Activated T-cell treated with anti-CD3 and anti-CD28 coated beads, Interleukin-2, amount 50 U/mL, for 48 hours (primary cell): ENCODE measurements at regions not wholly inside any gene's neighbourhood (a gene's known extent, or its start where the extent isn't known, plus 50 kb on each side); places are given as distances from the start of the nearest gene placed in this dataset.
A peak's percentile ranks its signal among the peaks of the same experiment; 100 is the strongest.
"Not testable (repeated sequence)": the region's sequence is repeated elsewhere in the genome, so short reads cannot be mapped to it uniquely, and the experiment has no call there.

Experiments
- DNase-seq, 2 experiments: peaks; one replicate each; pipeline ENCODE4 v3.0.0-alpha.2; 2020

DNA sequence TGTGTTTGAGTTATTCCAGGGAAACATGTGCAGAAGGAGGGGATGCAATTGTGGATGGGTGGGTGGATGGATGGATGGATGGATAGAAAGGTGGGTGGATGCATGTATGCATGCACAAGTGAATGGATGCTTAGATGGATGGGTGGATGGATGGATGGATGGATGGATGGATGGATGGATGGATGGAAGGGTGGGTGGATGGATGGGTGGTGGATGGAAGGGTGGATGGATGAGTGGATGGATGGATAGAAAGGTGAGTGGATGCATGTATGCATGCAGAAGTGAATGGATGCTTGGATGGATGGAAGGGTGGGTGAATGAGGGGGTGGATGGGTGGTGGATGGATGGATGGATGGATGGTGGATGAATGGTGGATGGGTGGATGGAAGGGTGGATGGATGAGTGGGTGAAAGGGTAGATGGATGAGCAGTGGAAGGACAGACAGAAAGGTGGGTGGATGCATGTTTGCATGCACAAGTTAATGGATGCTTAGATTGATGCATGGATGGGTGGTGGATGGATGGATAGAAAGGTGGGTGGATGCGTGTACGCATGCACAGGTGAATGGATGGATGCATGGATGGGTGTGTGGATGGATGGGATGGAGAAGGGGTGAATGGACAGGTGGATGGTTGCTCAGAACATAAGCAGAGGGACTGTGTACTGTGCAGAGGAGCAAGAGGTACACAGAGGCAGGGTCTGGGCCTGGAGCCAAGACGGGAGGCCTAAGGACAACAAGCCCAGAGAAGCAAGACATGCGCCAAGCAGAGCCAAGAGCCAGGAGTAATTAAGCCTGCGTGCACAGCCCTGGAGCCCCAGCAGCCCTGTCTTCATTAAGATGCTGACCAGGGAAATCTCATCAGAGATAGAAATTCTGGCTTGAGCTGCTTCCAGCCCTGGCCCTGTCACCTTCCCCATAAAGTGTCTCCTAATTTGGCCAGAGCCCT lies 84.6 kb upstream of the PPP1R26 start:
- no peak for DNase-seq

DNA sequence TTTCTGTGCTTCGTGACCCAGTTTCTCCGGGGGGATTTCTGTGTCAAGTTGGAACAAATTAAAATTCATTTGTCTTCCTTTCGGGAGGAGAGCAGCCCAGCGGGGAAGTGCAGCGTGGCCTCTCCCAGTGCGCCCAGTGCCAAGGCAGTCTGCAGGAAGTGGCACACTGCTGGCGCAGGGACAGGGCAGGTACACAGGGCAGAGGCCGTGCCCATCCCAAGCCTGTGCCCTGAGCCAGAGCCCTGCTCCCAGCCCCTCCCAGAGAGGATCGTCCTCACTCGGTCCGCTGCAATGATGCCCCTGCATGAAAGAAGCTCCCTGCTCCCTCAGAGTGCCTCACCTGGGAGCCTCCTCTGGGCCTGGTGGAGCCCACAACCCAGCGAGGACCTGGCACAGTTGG lies 82.4 kb upstream of the PPP1R26 start:
- no peak for DNase-seq

DNA sequence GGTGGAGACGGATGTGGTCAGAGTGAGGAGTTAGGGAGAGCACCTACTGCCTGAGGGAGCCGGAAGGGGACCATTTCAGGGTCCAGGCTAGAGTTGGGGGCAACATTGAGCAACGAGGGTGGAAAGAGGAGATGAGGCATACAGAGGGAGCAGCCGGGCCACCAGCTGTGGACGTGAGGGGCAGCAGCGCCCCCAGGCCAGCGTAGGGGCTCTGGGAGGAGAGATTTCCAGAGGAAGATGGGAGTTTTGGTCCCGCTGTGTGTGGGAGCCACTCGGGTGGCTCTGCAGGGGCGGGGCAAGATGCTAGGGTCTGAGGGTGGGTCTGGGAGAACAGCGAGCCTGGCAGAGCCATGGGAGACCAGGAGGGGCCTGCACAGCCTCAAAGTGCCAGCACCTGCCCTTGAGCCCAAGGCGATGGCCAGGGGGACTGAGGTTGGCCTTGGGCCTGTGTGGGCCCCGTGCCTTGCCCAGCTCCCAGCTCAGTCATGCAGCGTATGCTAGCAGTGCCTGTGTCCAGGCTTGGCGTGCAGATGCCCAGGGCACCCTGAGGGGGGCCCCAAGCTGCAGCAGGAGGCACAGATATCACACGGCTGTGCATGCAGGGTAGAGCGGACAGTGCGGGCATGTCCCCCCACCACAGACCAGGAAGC lies 80.5 kb upstream of the PPP1R26 start:
- no peak for DNase-seq

DNA sequence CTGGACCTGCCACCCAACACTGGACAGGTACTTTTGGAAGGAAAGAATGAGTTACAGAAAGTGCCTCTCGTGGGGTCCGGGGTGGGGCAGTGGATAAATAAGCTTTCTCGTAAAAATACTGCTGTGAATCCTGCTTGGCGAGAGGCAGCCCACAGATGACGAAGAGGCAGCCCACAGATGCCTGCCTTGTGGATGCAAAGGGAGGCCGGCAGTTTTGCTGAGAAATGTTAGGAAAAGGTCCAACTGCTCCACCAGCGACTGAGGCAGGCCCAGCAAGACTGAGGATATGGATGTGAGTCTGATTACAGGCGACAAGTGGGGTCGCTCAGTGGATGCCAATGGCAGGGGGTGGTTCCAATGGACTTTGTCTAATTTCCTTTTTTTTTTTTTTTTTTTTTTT lies 79.1 kb upstream of the PPP1R26 start:
- DNase-seq = no peak

DNA sequence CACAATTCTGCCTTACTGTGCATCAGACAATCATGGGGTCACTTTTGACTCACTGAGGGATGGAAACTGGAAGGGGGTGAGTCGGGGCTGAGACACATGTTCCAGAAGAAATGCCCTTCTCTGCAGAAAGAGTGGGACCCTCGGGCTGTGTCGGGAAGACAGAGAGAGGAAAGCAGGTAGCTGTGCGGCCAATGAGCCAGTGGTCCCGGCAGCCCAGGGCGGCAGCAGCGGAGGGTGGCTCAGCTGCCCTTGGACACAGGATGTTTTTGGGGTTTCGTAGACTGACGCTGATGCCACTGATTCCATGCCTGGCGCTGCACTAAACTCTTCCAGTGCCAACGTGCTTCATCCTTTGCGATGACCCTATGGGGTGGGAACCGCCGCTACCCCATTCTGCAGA lies 78.4 kb upstream of the PPP1R26 start:
- DNase-seq = no peak

DNA sequence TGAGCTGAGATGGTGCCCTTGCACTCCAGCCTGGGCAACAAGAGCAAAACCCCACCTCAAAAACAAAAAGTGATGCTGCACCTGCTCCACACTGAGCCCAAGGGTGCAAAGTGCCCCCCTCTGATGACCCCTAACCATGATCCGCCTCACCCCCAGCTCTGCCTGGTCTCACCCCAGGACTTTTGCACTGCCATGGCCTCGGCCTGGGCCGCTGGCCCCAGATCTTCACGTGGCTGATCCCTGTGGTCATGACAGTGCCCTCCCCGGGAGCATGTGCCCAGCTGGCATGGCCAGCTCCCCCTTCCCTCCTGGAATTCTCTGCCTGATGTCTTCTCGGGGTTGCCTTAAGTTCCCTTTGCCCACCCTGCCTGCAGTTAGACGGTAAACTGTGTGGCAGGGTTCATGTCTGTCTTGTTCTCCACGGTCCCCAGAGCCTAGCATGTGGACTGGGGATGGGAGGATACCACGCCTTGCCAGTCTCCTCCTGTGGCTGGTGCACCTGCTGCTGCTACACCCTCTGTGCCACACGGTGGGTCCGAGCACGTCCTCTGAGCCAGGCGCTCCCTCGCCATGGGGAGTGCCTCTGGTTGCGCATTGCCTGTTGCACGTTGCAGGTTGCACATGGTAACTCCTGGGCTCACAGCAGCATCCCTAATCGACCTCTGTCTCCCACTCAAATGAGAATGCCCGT lies 77.4 kb upstream of the PPP1R26 start:
- DNase-seq = no peak

DNA sequence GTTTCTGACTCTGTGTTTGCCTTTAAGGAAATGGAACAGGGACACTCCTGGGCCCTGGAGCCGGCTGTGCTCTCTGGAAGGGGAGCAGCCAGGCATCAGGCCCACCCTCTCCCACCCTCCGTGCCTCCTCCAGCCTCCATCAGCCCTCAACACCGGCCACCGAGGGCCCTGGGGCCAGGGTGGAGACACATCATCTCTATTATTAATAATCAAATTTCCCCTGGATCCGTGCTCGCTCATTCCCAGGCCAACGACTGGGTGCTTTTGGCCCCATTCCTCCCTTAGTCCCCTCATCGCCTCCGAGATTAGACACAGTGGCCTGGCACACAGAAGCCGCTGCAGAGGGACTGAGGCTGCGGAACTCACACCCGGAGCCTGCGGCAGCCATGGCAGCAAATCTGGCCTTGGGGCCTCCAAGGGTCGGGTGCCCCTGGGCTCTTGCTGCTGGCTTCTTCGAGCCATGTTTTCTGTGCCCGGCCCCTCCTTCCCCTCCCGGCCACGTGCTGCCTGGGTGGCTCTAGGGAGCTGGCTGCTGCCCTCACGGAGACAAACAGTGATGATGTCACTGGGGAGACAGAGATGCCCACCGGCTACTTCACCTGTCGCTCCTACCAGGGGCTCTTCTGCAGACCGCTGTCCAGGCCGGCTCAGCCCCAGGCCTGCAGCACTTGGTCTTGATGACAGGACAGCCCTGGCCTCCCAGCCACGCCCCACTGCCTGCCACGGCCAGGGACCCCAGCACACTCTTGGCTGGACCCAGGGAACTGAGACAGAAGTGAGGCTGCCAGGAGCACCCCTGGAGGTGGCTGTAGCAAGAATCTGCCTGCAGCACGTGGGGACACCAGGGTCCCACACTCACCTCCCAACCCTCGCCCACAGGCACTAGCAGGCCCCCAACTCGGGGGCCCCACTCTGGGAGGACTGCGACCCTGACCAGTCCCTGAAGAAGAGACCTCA lies 76.6 kb upstream of the PPP1R26 start:
- no peak for DNase-seq

DNA sequence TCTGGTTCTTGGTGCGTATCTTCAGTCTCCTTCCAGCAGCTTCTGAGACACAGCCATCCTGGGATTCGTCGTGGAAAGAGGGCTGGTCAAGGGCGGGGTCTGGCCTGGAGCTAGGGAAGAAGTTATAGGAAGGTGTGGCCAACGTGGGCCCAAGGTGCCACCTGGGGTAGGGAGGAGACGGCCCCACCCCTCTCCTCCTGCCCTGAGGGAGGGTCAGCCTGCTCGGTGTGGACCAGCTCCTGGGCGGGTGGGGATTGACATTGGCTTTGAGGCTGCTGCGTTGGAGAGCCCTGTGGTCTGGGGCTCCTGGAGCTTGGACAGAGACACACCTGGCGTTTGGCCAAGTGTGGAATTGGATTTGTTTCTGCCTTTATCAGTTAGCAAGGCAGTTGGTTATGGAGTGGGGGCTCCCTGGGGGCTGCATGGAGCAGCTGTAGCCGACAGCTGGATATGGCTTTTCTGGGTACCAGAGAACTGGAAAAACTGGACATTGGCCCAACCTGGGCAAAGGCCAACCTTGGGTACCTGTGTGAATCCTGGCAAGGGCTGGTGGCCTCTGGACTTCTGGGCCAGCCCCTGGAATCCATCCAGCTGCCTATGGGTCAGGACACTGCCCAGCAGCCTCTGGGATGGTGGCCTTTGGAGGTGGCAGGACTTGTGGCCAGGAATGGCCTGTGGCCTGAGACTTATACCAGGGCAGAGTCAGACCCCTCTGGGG lies 75.7 kb upstream of the PPP1R26 start:
- no peak for DNase-seq

DNA sequence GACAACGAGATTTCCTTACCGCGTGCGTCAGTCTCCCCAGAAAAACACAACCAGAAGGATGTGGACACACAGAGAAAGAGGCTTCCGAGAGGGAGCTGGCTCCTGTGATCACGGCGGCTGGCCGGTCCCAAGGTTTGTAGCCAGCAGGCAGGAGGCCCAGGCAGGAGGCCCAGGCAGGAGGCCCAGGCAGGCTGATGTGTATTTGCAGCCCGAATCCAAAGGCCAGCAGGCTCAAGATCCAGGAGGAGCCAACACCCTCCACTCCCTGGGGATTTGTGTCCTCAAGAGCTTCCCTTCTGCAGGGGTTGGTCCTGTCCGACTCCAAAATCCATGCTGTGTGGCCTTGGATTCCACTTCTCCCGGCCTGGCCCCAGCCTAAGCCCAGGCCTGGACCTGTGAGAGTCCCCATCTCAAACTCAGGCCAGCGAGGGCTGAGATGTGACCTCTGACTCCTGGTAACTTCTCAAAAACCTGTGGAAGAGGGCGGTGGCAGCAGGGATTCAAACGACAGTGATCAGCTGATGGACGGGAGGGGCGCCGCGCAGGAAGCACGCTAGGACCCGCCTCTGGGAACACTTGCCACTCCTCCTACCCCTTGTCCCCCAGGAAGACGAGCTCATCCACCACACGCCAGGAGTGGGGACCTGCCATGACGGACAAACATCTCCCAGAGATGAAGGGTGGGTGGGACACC lies 75.0 kb upstream of the PPP1R26 start:
- DNase-seq = no peak

DNA sequence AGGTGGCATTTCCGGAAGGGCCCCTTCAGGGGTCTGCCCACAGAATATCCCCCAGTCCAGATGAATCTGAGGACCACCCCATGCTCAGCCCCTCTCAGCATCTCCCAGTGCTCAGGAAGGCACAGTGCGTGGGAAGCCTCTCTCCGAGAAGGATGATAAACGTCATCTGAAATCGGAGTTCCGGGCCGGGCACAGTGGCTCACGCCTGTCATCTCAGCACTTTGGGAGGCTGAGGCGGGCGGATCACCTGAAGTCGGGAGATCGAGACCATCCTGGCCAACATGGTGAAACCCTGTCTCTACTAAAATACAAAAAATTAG lies 74.5 kb upstream of the PPP1R26 start:
- not testable (repeated sequence) for DNase-seq

DNA sequence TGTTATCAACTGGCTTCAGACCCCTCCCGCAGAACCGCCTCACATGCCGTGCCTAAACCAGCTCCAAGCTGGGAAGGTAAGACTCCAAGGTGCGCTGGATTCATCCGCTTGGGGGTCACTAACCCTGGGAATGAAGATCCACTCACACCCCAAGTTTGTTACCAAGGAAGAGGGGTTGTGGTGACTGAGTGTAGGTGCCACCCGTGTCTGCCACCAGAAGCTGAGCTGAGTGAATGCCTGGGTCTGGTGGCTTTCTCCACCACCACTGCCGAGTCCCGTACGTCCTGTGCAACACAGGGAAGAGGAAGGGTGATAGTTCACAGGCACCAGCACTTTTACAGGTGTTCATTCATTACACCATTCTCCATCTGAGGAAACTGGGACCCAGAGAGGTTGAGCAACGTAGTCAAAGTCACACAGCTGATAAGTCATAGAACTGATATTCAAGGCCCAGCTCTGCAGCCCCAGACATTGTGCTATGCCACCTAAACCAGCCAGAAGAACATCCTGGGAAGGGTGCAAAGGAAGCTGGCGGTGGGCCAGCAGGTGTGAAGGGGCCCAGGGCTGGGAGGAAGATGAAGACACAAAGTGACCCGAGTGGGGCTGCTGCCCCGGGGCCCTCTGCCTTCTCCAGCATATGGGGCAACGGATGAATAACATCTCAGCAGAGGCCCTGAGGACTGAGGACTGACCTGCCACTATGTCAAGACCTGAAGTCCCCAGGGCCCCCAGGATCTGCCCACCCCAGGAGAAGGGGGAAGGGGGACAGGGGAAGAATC lies 70.9 kb upstream of the PPP1R26 start:
- no peak for DNase-seq

DNA sequence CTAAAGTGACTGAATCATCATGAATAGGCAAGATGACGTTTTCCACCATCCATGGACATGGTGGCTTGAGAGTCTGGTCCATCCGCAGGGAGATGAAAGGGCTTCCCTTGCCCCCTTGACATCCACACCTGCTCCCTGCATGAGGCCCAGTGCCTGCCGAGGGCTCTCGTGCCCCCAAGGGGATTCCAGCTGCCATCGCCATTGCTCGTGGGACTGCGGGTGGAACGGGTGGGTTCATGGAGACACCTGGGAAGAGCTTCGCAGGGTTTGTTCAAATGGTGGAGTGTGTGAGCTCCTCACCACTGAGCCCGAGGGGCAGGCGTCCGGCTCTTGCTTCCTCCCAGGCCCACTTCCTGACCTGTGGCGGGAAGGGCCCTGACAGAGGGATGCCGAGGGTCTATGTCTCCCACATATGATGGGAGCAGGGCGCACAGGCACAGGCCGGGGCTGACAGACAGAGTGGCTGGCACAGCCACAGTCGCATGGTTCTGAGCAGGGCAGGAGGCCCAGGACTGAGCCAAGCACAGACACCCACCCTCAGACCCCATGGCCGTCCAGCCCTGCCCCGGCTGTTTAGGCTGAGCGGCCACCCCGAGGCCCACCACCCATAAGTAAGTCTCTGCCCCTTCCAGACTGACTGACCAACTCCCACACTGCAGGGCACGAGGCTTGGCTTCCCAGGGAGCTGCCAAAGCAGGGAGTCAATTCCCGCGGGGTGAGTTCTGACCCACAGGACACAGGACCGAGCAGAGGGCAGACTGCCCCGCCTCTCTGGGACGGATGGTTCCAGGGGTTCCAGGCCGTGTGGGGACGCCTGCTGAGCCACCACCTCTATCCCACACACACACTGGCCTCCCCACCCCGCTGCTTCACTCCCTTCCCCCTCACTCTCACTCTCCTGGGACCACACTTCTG lies 70.0 kb upstream of the PPP1R26 start:
- DNase-seq = no peak

DNA sequence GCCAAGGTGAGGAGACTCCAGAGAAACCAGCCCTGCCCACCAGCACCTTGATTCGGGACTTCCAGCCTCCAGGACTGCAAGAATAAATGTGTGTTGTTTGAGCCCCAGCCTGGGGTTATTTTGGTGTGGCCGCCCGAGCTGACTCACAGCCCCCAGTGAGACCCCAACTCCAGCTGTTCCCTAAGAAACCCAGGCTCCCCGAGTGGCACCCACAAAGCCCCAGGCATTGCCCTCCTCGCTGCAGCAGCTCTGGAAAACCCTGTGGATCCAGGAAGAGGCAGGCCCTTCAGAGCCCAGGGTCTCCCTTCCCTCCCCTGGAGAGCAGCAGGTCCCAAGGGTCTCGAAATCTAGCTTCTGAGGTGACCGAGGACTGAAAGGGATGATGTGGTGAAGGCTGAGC lies 69.2 kb upstream of the PPP1R26 start:
- DNase-seq = no peak

DNA sequence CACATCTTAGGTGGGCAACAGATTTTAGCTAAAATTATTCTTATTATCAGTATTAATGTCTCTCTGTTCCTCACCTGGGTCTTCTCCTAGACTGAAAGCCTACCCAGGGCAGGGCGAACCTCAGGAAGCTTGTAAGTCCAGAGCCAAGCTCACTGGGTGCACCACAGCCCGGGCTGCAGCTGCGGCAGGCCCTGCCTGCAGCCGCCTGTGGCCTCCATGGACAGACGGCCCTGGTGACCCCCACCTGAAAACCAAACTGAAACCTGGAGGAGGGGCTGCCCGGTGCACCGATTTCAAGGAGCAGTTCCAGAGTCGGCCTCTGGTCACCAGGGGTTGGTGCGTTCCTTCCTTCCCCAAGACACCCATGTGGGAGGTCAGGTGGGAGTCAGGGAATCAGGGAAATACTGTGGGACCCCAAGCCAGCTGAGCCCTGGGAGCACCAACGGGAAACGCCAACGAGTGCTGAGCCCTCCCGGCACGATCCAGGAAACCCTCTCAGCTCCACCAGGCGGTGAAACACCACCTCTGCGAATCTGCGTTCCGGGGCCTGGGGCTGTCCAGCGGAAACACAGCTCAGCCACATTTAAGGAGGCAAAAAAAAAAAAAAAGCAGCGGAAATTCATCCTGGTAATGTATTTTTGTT lies 68.6 kb upstream of the PPP1R26 start:
- DNase-seq = no peak

DNA sequence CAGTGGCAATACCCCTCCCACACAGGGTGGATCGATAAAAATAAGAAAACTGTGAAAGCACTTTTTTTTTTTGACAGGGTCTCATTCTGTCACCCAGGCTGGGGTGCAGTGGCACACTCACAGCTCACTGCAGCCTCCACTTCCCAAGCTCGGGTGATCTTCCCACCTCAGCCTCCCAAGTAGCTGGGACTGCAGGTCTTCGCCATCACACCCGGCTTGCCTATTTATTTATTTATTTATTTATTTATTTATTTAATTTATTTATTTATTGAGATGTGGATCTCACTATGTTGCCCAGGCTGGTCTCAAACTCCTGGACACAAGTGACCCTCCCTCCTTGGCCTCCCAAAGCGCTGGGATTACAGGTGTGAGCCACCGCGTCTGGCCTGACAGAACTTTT lies 68.0 kb upstream of the PPP1R26 start:
- not testable (repeated sequence) for DNase-seq

DNA sequence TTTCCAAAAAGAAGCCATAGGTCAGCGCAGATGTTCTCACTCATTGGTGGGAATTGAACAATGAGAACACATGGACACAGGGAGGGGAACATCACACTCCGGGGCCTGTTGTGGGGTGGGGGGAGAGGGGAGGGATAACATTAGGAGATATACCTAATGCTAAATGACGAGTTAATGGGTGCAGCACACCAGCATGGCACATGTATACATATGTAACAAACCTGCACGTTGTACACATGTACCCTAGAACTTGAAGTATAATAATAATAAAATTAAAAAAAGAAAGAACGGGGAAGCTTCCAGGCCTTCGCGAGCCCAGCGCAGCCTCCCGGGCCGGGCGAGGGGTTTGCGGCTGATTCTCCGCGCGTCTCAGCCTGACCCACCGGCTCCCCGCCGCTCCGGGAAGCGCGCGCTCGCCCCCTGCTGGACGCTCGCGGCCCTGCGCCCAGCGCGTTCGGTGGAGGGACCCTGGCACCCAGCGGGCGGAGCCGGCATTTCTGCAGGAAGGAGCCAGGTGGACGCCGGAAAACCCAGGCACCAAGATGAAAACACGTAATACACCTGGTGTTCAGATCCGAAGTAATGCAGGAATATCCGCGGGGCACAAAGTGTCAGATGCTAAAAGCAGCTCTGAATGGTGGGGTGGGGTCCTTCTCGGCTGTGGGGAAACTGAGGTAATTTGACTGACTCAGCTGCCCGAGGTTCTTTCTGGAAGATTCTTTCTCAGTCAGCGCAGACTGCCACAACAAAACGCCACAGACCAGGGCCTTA lies 67.1 kb upstream of the PPP1R26 start:
- peak; percentile 84 to 86 for DNase-seq

DNA sequence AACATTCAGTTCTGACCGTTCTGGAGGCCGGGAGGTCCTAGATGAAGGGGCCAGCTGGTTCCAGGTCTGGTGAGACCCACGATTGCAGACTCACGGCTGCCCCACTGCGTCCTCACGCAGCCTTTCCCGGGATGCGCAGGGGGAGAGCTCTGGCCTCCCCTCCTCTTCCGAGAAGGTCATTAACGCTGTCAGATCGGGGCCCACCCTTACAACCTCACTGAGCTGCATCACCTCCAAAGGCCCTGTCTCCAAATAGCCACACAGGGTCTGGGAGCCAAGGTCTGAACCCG lies 66.6 kb upstream of the PPP1R26 start:
- DNase-seq = no peak

DNA sequence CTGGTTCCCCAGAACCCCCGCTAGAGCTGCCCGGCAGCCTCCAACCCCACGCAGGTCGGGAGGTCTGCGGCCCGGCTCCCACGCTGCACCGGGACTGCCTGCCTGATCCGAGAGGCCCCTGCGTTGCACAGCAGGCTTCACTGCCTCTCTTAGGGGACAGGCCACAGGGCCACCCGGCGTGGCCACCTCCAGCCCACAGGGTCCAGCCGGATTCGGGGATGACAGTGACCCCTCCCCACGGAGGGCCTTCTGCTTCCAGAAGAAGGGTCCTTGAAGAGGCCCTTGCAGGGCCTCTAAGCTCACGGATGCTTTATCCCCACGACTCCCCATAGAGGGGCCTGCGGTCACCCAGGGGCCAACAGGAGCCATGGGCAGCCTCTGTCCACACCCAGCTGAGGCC lies 66.1 kb upstream of the PPP1R26 start:
- no peak for DNase-seq
